GM12892 (cell line): ENCODE measurements at regions not wholly inside any gene's neighbourhood (a gene's known extent, or its start where the extent isn't known, plus 50 kb on each side); places are given as distances from the start of the nearest gene placed in this dataset.

Source experiments
- POLR2A ChIP-seq: IDR thresholded peaks from 2 replicates; pipeline ENCODE4 v1.6.1; 2011; ENCODE audit warnings: low read depth, low read length, control low read depth
- POLR2AphosphoS5 ChIP-seq: IDR thresholded peaks from 2 replicates; pipeline ENCODE4 v1.6.1; 2011; ENCODE audit warnings: low read depth, low read length, control low read depth
- TAF1 ChIP-seq: IDR thresholded peaks from 2 replicates; pipeline ENCODE4 v1.6.1; 2011; ENCODE audit warnings: low read depth, mild to moderate bottlenecking, control low read depth, low read length, borderline replicate concordance

- TF ChIP-seq POLR2AphosphoS5 (no peak), TAF1 (no peak), POLR2A (no peak)
Measured at GRCh38 chr20:6489361-6490171, 277.9 kb upstream of the BMP2 start.
